ENCODE measurements at regions not wholly inside any gene's neighbourhood (a gene's known extent, or its start where the extent isn't known, plus 50 kb on each side); places are given as distances from the start of the nearest gene placed in this dataset.

GRCh38 chr14:26846388-26846787 lies 248.6 kb upstream of the NOVA1 start:
- no peak overlapping the region for H3K4me3 ChIP-seq (ENCODE audit: control insufficient read depth in 2 of 3, extremely low read depth in 1 of 3, insufficient read depth in 2 of 3, low read depth in 1 of 3, low read length in 3 of 3)
- H4K20me1 ChIP-seq (ENCODE audit: control insufficient read depth, extremely low read depth, insufficient read depth, low read length), result no peaks in the 10 kb centered on the region
- no peaks in the 10 kb centered on the region for H3K27me3 ChIP-seq (ENCODE audit: control insufficient read depth, extremely low read depth, insufficient read depth, low read length)
- H3K36me3 ChIP-seq (ENCODE audit: control insufficient read depth in 2 of 2, extremely low read depth in 1 of 2, insufficient read depth in 2 of 2, low read length in 2 of 2), result no peaks in the 10 kb centered on the region
- H3K4me2 ChIP-seq (ENCODE audit: control insufficient read depth, extremely low read depth, insufficient read depth, low read depth, low read length), result no peak overlapping the region
- H3K4me1 ChIP-seq (ENCODE audit: control insufficient read depth, extremely low read depth, insufficient read depth, low read length), result peaks cover 4% of the 10 kb centered on the region
- H3K9me3 ChIP-seq (ENCODE audit: control insufficient read depth, low read depth, low read length), result no peaks in the 10 kb centered on the region
- dilution Hi-C loops (cut with MboI; ENCODE audit: extremely low pct_ligation_motif_present, low sequenced_read_pairs), result no loop called here
- TF ChIP-seq EZH2 (IDR thresholded peaks at IDR 0.05; ENCODE audit: low read length) (no peak), CTCF (optimal IDR thresholded peaks at IDR 0.05 in 1 of 3, IDR thresholded peaks at IDR 0.05 in 1 of 3, conservative IDR thresholded peaks at IDR 0.05 in 1 of 3; ENCODE audit: extremely low read depth in 1 of 3, insufficient read depth in 2 of 3, low read length in 3 of 3) (no peak)
- H3K9ac ChIP-seq (ENCODE audit: control insufficient read depth, extremely low read depth, insufficient read depth, low read length), result no peak overlapping the region
- H3K79me2 ChIP-seq (ENCODE audit: control insufficient read depth, insufficient read depth, low read length), result no peaks in the 10 kb centered on the region
- FAIRE-seq, result no peak
- no peaks in the 10 kb centered on the region for H3K9me1 ChIP-seq (ENCODE audit: control insufficient read depth, extremely low read depth, insufficient read depth, low read length)
- no peak overlapping the region for H3K27ac ChIP-seq (ENCODE audit: control insufficient read depth, insufficient read depth, low read length)
- no peak for DNase-seq (ENCODE audit: low read depth, low spot score)
- H2AFZ ChIP-seq (ENCODE audit: control insufficient read depth, low read length), result no peak overlapping the region

- no peaks in the 10 kb centered on the region for H3K36me3 ChIP-seq (ENCODE audit: control insufficient read depth in 2 of 2, extremely low read depth in 1 of 2, insufficient read depth in 2 of 2, low read length in 2 of 2)
Measured at GRCh38 chr14:26849514-26849913, 251.7 kb upstream of the NOVA1 start.

More at GRCh38 chr14:26849514-26849913, 251.7 kb upstream of the NOVA1 start:
- no peak for FAIRE-seq
- Histone ChIP-seq H3K4me3 (ENCODE audit: control insufficient read depth in 2 of 3, extremely low read depth in 1 of 3, insufficient read depth in 2 of 3, low read depth in 1 of 3, low read length in 3 of 3) (no peak overlapping the region), H3K4me2 (ENCODE audit: control insufficient read depth, extremely low read depth, insufficient read depth, low read depth, low read length) (no peak overlapping the region), H3K9me1 (ENCODE audit: control insufficient read depth, extremely low read depth, insufficient read depth, low read length) (no peaks in the 10 kb centered on the region), H4K20me1 (ENCODE audit: control insufficient read depth, extremely low read depth, insufficient read depth, low read length) (no peaks in the 10 kb centered on the region), H3K9me3 (ENCODE audit: control insufficient read depth, low read depth, low read length) (no peaks in the 10 kb centered on the region), H3K79me2 (ENCODE audit: control insufficient read depth, insufficient read depth, low read length) (no peaks in the 10 kb centered on the region), H3K27ac (ENCODE audit: control insufficient read depth, insufficient read depth, low read length) (no peak overlapping the region), H3K4me1 (ENCODE audit: control insufficient read depth, extremely low read depth, insufficient read depth, low read length) (no peaks in the 10 kb centered on the region), H3K27me3 (ENCODE audit: control insufficient read depth, extremely low read depth, insufficient read depth, low read length) (no peaks in the 10 kb centered on the region), H3K9ac (ENCODE audit: control insufficient read depth, extremely low read depth, insufficient read depth, low read length) (no peak overlapping the region), H2AFZ (ENCODE audit: control insufficient read depth, low read length) (no peak overlapping the region)
- dilution Hi-C loops (cut with MboI; ENCODE audit: extremely low pct_ligation_motif_present, low sequenced_read_pairs), result no loop called here
- TF ChIP-seq CTCF (optimal IDR thresholded peaks at IDR 0.05 in 1 of 3, IDR thresholded peaks at IDR 0.05 in 1 of 3, conservative IDR thresholded peaks at IDR 0.05 in 1 of 3; ENCODE audit: extremely low read depth in 1 of 3, insufficient read depth in 2 of 3, low read length in 3 of 3) (no peak), EZH2 (IDR thresholded peaks at IDR 0.05; ENCODE audit: low read length) (no peak)
- no peak for DNase-seq (ENCODE audit: low read depth, low spot score)

Measured in keratinocyte (primary cell).